Mesenchymal stem cell (in vitro differentiated cells and primary cell): ENCODE measurements at regions not wholly inside any gene's neighbourhood (a gene's known extent, or its start where the extent isn't known, plus 50 kb on each side); places are given as distances from the start of the nearest gene placed in this dataset.

Source experiments
- DNase-seq: peaks from one replicate; pipeline ENCODE4 v3.0.0-alpha.2; 2013
- H2AFZ ChIP-seq: one replicate; pipeline ENCODE4 v1.6.1; 2013; ENCODE audit warnings: low read depth, mild to moderate bottlenecking, control low read depth, inconsistent platforms, low read length, moderate library complexity
- H2AK5ac ChIP-seq: 2 replicates; pipeline ENCODE4 v1.6.1; 2013; ENCODE audit warnings: low read length, moderate library complexity, mild to moderate bottlenecking, inconsistent platforms; ENCODE audit not compliant: severe bottlenecking
- H2BK120ac ChIP-seq: one replicate; pipeline ENCODE4 v1.6.1; 2013; ENCODE audit warnings: low read depth, mild to moderate bottlenecking, inconsistent platforms, low read length, moderate library complexity
- H2BK12ac ChIP-seq, 2 experiments: one replicate each; pipeline ENCODE4 v1.6.1; 2013; ENCODE audit warnings: inconsistent platforms in 2 of 2, low read length in 2 of 2, mild to moderate bottlenecking in 2 of 2, moderate library complexity in 2 of 2, control low read depth in 1 of 2
- H2BK15ac ChIP-seq: one replicate; pipeline ENCODE4 v1.6.1; 2013; ENCODE audit warnings: mild to moderate bottlenecking, low read depth, inconsistent platforms; ENCODE audit not compliant: poor library complexity, severe bottlenecking
- H2BK5ac ChIP-seq: 2 replicates; pipeline ENCODE4 v1.6.1; 2013; ENCODE audit warnings: low read depth, mild to moderate bottlenecking, low read length, control low read depth, inconsistent platforms; ENCODE audit not compliant: poor library complexity, severe bottlenecking
- H3K14ac ChIP-seq, 2 experiments: one replicate each; pipeline ENCODE4 v1.6.1; 2013; ENCODE audit warnings: inconsistent platforms in 2 of 2, low read length in 2 of 2, control low read depth in 1 of 2, mild to moderate bottlenecking in 1 of 2, moderate library complexity in 1 of 2
- H3K18ac ChIP-seq, 2 experiments: one replicate each; pipeline ENCODE4 v1.6.1; 2013; ENCODE audit warnings: inconsistent platforms in 2 of 2, low read length in 2 of 2, control low read depth in 1 of 2, low read depth in 1 of 2, mild to moderate bottlenecking in 1 of 2
- H3K23ac ChIP-seq, 2 experiments: one replicate each; pipeline ENCODE4 v1.6.1; 2013; ENCODE audit warnings: inconsistent platforms in 2 of 2, low read length in 2 of 2, mild to moderate bottlenecking in 2 of 2, moderate library complexity in 2 of 2, control low read depth in 1 of 2
- H3K27ac ChIP-seq: 2 replicates; pipeline ENCODE4 v1.5.1; 2013; ENCODE audit warnings: mild to moderate bottlenecking, moderate library complexity, low read length, control low read depth, inconsistent platforms; ENCODE audit not compliant: poor library complexity, severe bottlenecking
- H3K27me3 ChIP-seq, 2 experiments: 2 replicates each; pipeline versions ENCODE4 v1.6.1 to v1.7.0; 2013; ENCODE audit warnings: low read length in 2 of 2, mild to moderate bottlenecking in 2 of 2, moderate library complexity in 2 of 2, control low read depth in 1 of 2, inconsistent platforms in 1 of 2; ENCODE audit not compliant: control insufficient read depth in 1 of 2, insufficient read depth in 1 of 2
- H3K36me3 ChIP-seq, 2 experiments: 2 replicates each; pipeline versions ENCODE4 v1.6.1 to v1.7.0; 2013; ENCODE audit warnings: low read length in 2 of 2, control low read depth in 1 of 2, inconsistent platforms in 1 of 2, low read depth in 1 of 2, mild to moderate bottlenecking in 1 of 2; ENCODE audit not compliant: insufficient read depth in 2 of 2, control insufficient read depth in 1 of 2
- H3K4ac ChIP-seq, 2 experiments: one replicate each; pipeline ENCODE4 v1.6.1; 2013; ENCODE audit warnings: inconsistent platforms in 2 of 2, low read length in 2 of 2, mild to moderate bottlenecking in 2 of 2, moderate library complexity in 2 of 2, control low read depth in 1 of 2, low read depth in 1 of 2
- H3K4me1 ChIP-seq: 2 replicates; pipeline ENCODE4 v1.6.1; 2013; ENCODE audit warnings: low read depth, low read length, control low read depth; ENCODE audit not compliant: control insufficient read depth, insufficient read depth
- H3K4me2 ChIP-seq: 2 replicates; pipeline ENCODE4 v1.6.1; 2013; ENCODE audit warnings: low read length, mild to moderate bottlenecking, inconsistent platforms; ENCODE audit not compliant: poor library complexity, severe bottlenecking
- H3K4me3 ChIP-seq, 2 experiments: 2 replicates each; pipeline versions ENCODE4 v1.5.1 to v1.7.0; 2013; ENCODE audit warnings: low read length in 2 of 2, mild to moderate bottlenecking in 2 of 2, control low read depth in 1 of 2, low read depth in 1 of 2; ENCODE audit not compliant: insufficient read depth in 1 of 2
- H3K79me1 ChIP-seq: replicated peaks from 2 replicates; pipeline ENCODE4 v1.6.1; 2013; ENCODE audit warnings: mild to moderate bottlenecking, control low read depth, low read length, inconsistent platforms; ENCODE audit not compliant: poor library complexity, severe bottlenecking
- H3K9ac ChIP-seq: 2 replicates; pipeline ENCODE4 v1.7.0; 2013; ENCODE audit warnings: mild to moderate bottlenecking, low read length, moderate library complexity
- H3K9me3 ChIP-seq: 2 replicates; pipeline ENCODE4 v1.7.0; 2013; ENCODE audit warnings: mild to moderate bottlenecking, low read length; ENCODE audit not compliant: control insufficient read depth
- H4K8ac ChIP-seq: one replicate; pipeline ENCODE4 v1.6.1; 2013; ENCODE audit warnings: inconsistent platforms, mild to moderate bottlenecking, low read length, moderate library complexity
- H4K91ac ChIP-seq: one replicate; pipeline ENCODE4 v1.6.1; 2013; ENCODE audit warnings: mild to moderate bottlenecking, low read length, inconsistent platforms
- WGBS: methylation state at CpG from one replicate; pipeline ENCODE4 v1.1.7; 2013; ENCODE audit warnings: mixed read lengths; 5-methylcytosine and 5-hydroxymethylcytosine counted together

- Histone ChIP-seq H2BK120ac (no peak overlapping the region), H2AFZ (no peak overlapping the region), H3K9me3 (no peaks in the 10 kb centered on the region), H2AK5ac (no peak overlapping the region), H3K14ac (no peak overlapping the region), H2BK15ac (no peak overlapping the region), H3K4me2 (no peak overlapping the region), H3K23ac (no peak overlapping the region), H2BK12ac (no peak overlapping the region), H2BK5ac (no peak overlapping the region), H3K27ac (no peak overlapping the region), H3K4me3 (no peak overlapping the region), H4K8ac (no peak overlapping the region), H3K18ac (no peak overlapping the region), H3K36me3 (no peaks in the 10 kb centered on the region), H3K4ac (no peak overlapping the region), H3K9ac (peak overlapping the region; percentile 19), H3K4me1 (no peaks in the 10 kb centered on the region), H3K79me1 (no peaks in the 10 kb centered on the region), H4K91ac (no peak overlapping the region), H3K27me3 (no peaks in the 10 kb centered on the region)
- 64% methylated on average over 3 of the region's 4 CpGs for WGBS
- peak; percentile 79 for DNase-seq
Measured at GRCh38 chr17:5837055-5837491, 233.1 kb upstream of the WSCD1 start.

GRCh38 chr17:5838661-5839300, 231.4 kb upstream of the WSCD1 start:
- Histone ChIP-seq H4K8ac (no peak overlapping the region), H3K36me3 (no peaks in the 10 kb centered on the region), H4K91ac (no peak overlapping the region), H3K9me3 (no peaks in the 10 kb centered on the region), H3K4ac (no peak overlapping the region), H3K27me3 (no peaks in the 10 kb centered on the region), H3K79me1 (no peaks in the 10 kb centered on the region), H2BK120ac (no peak overlapping the region), H3K4me1 (peaks cover 2% of the 10 kb centered on the region), H2BK5ac (no peak overlapping the region), H2AK5ac (no peak overlapping the region), H3K14ac (no peak overlapping the region), H3K9ac (no peak overlapping the region), H3K23ac (no peak overlapping the region), H3K27ac (no peak overlapping the region), H3K18ac (peak overlapping the region in 1 of 2 experiments; percentile 58), H3K4me2 (no peak overlapping the region), H2BK15ac (no peak overlapping the region), H3K4me3 (no peak overlapping the region), H2AFZ (no peak overlapping the region), H2BK12ac (peak overlapping the region in 1 of 2 experiments; percentile 45)
- no peak for DNase-seq
- WGBS: 95% methylated on average over 11 of the region's 12 CpGs

- no peak overlapping the region for H3K4ac ChIP-seq
- DNase-seq: no peak
- no peak overlapping the region for H2BK12ac ChIP-seq
- H4K8ac ChIP-seq: no peak overlapping the region
- no peak overlapping the region for H2AFZ ChIP-seq
- H3K4me1 ChIP-seq: peaks cover 2% of the 10 kb centered on the region
- no peak overlapping the region for H3K14ac ChIP-seq
- H3K9me3 ChIP-seq: no peaks in the 10 kb centered on the region
- no peak overlapping the region for H2BK5ac ChIP-seq
- no peak overlapping the region for H3K23ac ChIP-seq
- H3K27me3 ChIP-seq: no peaks in the 10 kb centered on the region
- H3K27ac ChIP-seq: no peak overlapping the region
- no peaks in the 10 kb centered on the region for H3K79me1 ChIP-seq
- H3K9ac ChIP-seq: no peak overlapping the region
- no peaks in the 10 kb centered on the region for H3K36me3 ChIP-seq
- H3K4me2 ChIP-seq: no peak overlapping the region
- WGBS: 93% methylated on average over 10 of the region's 13 CpGs
- no peak overlapping the region for H2BK120ac ChIP-seq
- no peak overlapping the region for H3K18ac ChIP-seq
- H2BK15ac ChIP-seq: no peak overlapping the region
- H3K4me3 ChIP-seq: no peak overlapping the region
- H2AK5ac ChIP-seq: no peak overlapping the region
- no peak overlapping the region for H4K91ac ChIP-seq
Measured at GRCh38 chr17:5840811-5841446, 229.2 kb upstream of the WSCD1 start.

GRCh38 chr17:5841862-5842261, 228.3 kb upstream of the WSCD1 start:
- Histone ChIP-seq H2BK12ac (no peak overlapping the region), H3K27ac (no peak overlapping the region), H3K36me3 (no peaks in the 10 kb centered on the region), H3K9me3 (no peaks in the 10 kb centered on the region), H3K23ac (no peak overlapping the region), H2AFZ (no peak overlapping the region), H3K4me2 (no peak overlapping the region), H2BK120ac (no peak overlapping the region), H3K4me1 (peaks cover 2% of the 10 kb centered on the region), H3K4ac (no peak overlapping the region), H3K9ac (no peak overlapping the region), H3K4me3 (no peak overlapping the region), H2BK15ac (no peak overlapping the region), H4K91ac (no peak overlapping the region), H2AK5ac (no peak overlapping the region), H3K79me1 (no peaks in the 10 kb centered on the region), H3K27me3 (no peaks in the 10 kb centered on the region), H3K14ac (no peak overlapping the region), H3K18ac (no peak overlapping the region), H4K8ac (no peak overlapping the region), H2BK5ac (no peak overlapping the region)
- no peak for DNase-seq
- 86% methylated on average over 5 of the region's 11 CpGs for WGBS
